ENCODE measurements at regions not wholly inside any gene's neighbourhood (a gene's known extent, or its start where the extent isn't known, plus 50 kb on each side); places are given as distances from the start of the nearest gene placed in this dataset.

DNA sequence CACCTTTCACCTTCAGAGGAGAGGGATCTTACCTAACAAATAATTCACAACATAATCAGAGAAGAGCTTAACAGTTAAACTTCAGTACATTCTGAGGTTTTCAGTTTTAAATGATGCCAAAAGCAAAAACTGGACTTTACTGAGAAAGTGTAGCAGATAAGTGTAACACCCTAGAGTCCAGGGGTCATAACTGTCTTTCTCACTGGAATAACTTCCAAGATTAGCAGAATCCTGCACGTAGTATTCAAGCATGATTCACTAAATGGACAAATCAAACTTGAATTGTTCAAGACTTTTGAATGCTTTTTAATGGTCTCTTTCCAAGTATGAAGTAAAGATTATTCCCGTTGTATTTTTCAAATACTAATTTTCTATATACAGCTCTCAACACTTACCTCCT lies 180.1 kb upstream of the NREP start:
- Histone ChIP-seq H3K9ac (replicated peaks; ENCODE audit: extremely low read depth, insufficient read depth, low read length) (no peak overlapping the region), H2AFZ (ENCODE audit: low read depth, low read length) (no peak overlapping the region), H3K4me3 (replicated peaks in 1 of 3; ENCODE audit: insufficient read depth in 1 of 3, low read depth in 1 of 3, low read length in 3 of 3) (no peak overlapping the region), H3K4me2 (ENCODE audit: insufficient read depth, low read length) (no peak overlapping the region), H3K27me3 (ENCODE audit: control insufficient read depth in 2 of 2, insufficient read depth in 2 of 2, low read length in 2 of 2) (peaks cover 0 to 5% of the 10 kb centered on the region in 2 experiments), H3K9me3 (replicated peaks; ENCODE audit: control insufficient read depth, insufficient read depth, low read length) (no peaks in the 10 kb centered on the region), H4K20me1 (replicated peaks; ENCODE audit: control insufficient read depth, extremely low read depth, insufficient read depth, low read length) (no peaks in the 10 kb centered on the region), H3K79me2 (ENCODE audit: control insufficient read depth, insufficient read depth, low read length) (no peaks in the 10 kb centered on the region), H3K4me1 (ENCODE audit: control insufficient read depth, extremely low read depth, insufficient read depth, low read length) (no peaks in the 10 kb centered on the region), H3K27ac (ENCODE audit: insufficient read depth, low read depth, low read length) (no peak overlapping the region), H3K36me3 (ENCODE audit: control insufficient read depth in 2 of 2, extremely low read depth in 1 of 2, insufficient read depth in 2 of 2, low read length in 2 of 2) (no peaks in the 10 kb centered on the region), H3K9me1 (replicated peaks; ENCODE audit: control insufficient read depth, extremely low read depth, insufficient read depth, low read length) (no peaks in the 10 kb centered on the region)
- DNase-seq (ENCODE audit: low read depth, low spot score) (no peak), FAIRE-seq (no peak)
- ChIA-PET POLR2A (no interaction called here), CTCF (no interaction called here)
- dilution Hi-C loops (cut with MboI; ENCODE audit: extremely low pct_ligation_motif_present, low sequenced_read_pairs) = no loop called here
- TF ChIP-seq JUN (IDR thresholded peaks at IDR 0.05; ENCODE audit: borderline replicate concordance, insufficient read depth, insufficient read length, low read depth) (no peak), EZH2 (IDR thresholded peaks at IDR 0.05; ENCODE audit: borderline replicate concordance, low read depth, low read length, severe bottlenecking) (no peak), POLR2A (IDR thresholded peaks at IDR 0.05; ENCODE audit: low read depth, low read length) (no peak), FOS (IDR thresholded peaks at IDR 0.05; ENCODE audit: borderline replicate concordance, insufficient read depth, low read length) (no peak), MYC (IDR thresholded peaks at IDR 0.05; ENCODE audit: low read depth, low read length) (no peak)
- TF ChIP-seq, protein P1, sequence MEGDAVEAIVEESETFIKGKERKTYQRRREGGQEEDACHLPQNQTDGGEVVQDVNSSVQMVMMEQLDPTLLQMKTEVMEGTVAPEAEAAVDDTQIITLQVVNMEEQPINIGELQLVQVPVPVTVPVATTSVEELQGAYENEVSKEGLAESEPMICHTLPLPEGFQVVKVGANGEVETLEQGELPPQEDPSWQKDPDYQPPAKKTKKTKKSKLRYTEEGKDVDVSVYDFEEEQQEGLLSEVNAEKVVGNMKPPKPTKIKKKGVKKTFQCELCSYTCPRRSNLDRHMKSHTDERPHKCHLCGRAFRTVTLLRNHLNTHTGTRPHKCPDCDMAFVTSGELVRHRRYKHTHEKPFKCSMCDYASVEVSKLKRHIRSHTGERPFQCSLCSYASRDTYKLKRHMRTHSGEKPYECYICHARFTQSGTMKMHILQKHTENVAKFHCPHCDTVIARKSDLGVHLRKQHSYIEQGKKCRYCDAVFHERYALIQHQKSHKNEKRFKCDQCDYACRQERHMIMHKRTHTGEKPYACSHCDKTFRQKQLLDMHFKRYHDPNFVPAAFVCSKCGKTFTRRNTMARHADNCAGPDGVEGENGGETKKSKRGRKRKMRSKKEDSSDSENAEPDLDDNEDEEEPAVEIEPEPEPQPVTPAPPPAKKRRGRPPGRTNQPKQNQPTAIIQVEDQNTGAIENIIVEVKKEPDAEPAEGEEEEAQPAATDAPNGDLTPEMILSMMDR (IDR thresholded peaks at IDR 0.05; ENCODE audit: extremely low read depth in 1 of 2, insufficient read depth in 1 of 2, low read depth in 1 of 2, low read length in 2 of 2) = no peak
- BruUV-seq (replicated peaks) = no TSS peak
- intact Hi-C loops (cut with micrococcal nuclease) = no loop called here

DNA sequence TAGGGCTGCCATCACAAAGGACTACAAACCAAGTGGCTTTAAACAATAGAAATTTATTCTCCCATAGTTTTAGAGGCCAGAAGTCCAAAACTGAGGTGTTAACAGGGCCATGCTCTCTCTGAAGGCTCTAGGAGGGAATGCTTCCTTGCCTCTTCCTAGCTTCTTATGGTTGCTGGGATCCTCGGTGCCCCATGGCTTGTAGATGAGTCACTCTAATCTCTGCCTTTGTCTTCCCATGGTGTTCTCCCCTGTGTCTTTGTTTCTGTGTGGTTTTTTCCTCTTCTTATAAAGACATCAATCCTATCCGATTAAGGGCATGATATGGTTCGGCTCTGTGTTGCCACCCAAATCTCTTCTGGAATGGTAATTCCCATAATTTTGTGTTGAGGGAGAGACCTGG lies 178.8 kb upstream of the NREP start:
- intact Hi-C loops (cut with micrococcal nuclease) (no loop called here), dilution Hi-C loops (cut with MboI; ENCODE audit: extremely low pct_ligation_motif_present, low sequenced_read_pairs) (no loop called here)
- Histone ChIP-seq H3K27me3 (ENCODE audit: control insufficient read depth in 2 of 2, insufficient read depth in 2 of 2, low read length in 2 of 2) (peaks cover 0 to 5% of the 10 kb centered on the region in 2 experiments), H3K9me3 (replicated peaks; ENCODE audit: control insufficient read depth, insufficient read depth, low read length) (no peaks in the 10 kb centered on the region), H3K36me3 (ENCODE audit: control insufficient read depth in 2 of 2, extremely low read depth in 1 of 2, insufficient read depth in 2 of 2, low read length in 2 of 2) (no peaks in the 10 kb centered on the region), H3K4me3 (replicated peaks in 1 of 3; ENCODE audit: insufficient read depth in 1 of 3, low read depth in 1 of 3, low read length in 3 of 3) (no peak overlapping the region), H3K9ac (replicated peaks; ENCODE audit: extremely low read depth, insufficient read depth, low read length) (no peak overlapping the region), H4K20me1 (replicated peaks; ENCODE audit: control insufficient read depth, extremely low read depth, insufficient read depth, low read length) (no peaks in the 10 kb centered on the region), H3K9me1 (replicated peaks; ENCODE audit: control insufficient read depth, extremely low read depth, insufficient read depth, low read length) (no peaks in the 10 kb centered on the region), H3K27ac (ENCODE audit: insufficient read depth, low read depth, low read length) (no peak overlapping the region), H2AFZ (ENCODE audit: low read depth, low read length) (no peak overlapping the region), H3K4me2 (ENCODE audit: insufficient read depth, low read length) (no peak overlapping the region), H3K4me1 (ENCODE audit: control insufficient read depth, extremely low read depth, insufficient read depth, low read length) (no peaks in the 10 kb centered on the region), H3K79me2 (ENCODE audit: control insufficient read depth, insufficient read depth, low read length) (no peaks in the 10 kb centered on the region)
- ChIA-PET CTCF (no interaction called here), POLR2A (no interaction called here)
- no TSS peak for BruUV-seq (replicated peaks)
- no peak for TF ChIP-seq EZH2 (IDR thresholded peaks at IDR 0.05; ENCODE audit: borderline replicate concordance, low read depth, low read length, severe bottlenecking)
- TF ChIP-seq MYC (IDR thresholded peaks at IDR 0.05; ENCODE audit: low read depth, low read length) = no peak
- TF ChIP-seq, protein P2, sequence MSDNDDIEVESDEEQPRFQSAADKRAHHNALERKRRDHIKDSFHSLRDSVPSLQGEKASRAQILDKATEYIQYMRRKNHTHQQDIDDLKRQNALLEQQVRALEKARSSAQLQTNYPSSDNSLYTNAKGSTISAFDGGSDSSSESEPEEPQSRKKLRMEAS (IDR thresholded peaks at IDR 0.05; ENCODE audit: insufficient read depth, insufficient read length) = no peak
- TF ChIP-seq, protein P1 (IDR thresholded peaks at IDR 0.05; ENCODE audit: extremely low read depth in 1 of 2, insufficient read depth in 1 of 2, low read depth in 1 of 2, low read length in 2 of 2) = no peak
- TF ChIP-seq JUN (IDR thresholded peaks at IDR 0.05; ENCODE audit: borderline replicate concordance, insufficient read depth, insufficient read length, low read depth) = no peak
- no peak for TF ChIP-seq POLR2AphosphoS5 (IDR thresholded peaks at IDR 0.05; ENCODE audit: insufficient read depth, low read depth, low read length)
- TF ChIP-seq GATA2 (IDR thresholded peaks at IDR 0.05; ENCODE audit: insufficient read depth, insufficient read length, low read depth, low read length) = no peak
- TF ChIP-seq POLR2A (IDR thresholded peaks at IDR 0.05; ENCODE audit: low read depth, low read length) = no peak
- FAIRE-seq (no peak), DNase-seq (ENCODE audit: low read depth, low spot score) (no peak)
